SK-N-MC (cell line): ENCODE measurements at regions not wholly inside any gene's neighbourhood (a gene's known extent, or its start where the extent isn't known, plus 50 kb on each side); places are given as distances from the start of the nearest gene placed in this dataset.

ENCODE experiments used
- EZH2 ChIP-seq: fragments of 200-600 bp; sonication (generic); IDR thresholded peaks from one replicate; pipeline ENCODE4 v1.6.1; 2017; ENCODE audit warnings: antibody characterized with exemption
- FOXP2 ChIP-seq: optimal IDR thresholded peaks from 2 replicates; pipeline ENCODE3; 2011; ENCODE audit warnings: mild to moderate bottlenecking, moderate library complexity; ENCODE audit not compliant: insufficient read depth; ENCODE audit errors: extremely low read length, control extremely low read depth
- POLR2AphosphoS5 ChIP-seq: IDR thresholded peaks from 2 replicates; pipeline ENCODE4 v1.6.1; 2012; ENCODE audit warnings: mild to moderate bottlenecking, low read depth, low read length, borderline replicate concordance

GRCh38 chr7:12110425-12110824, 100.7 kb upstream of the TMEM106B start:
- no peak for TF ChIP-seq POLR2AphosphoS5
- TF ChIP-seq EZH2, result no peak
- TF ChIP-seq FOXP2, result no peak
